Gastrocnemius medialis (tissue), 4 donors: ENCODE measurements at regions not wholly inside any gene's neighbourhood (a gene's known extent, or its start where the extent isn't known, plus 50 kb on each side); places are given as distances from the start of the nearest gene placed in this dataset.

ENCODE experiments used
- POLR2A ChIP-seq, 2 donors: fragments of 450-650 bp; IDR thresholded peaks; one replicate each; pipeline ENCODE4 v1.6.1; 2017; ENCODE audit warnings: antibody characterized with exemption in 2 of 2, mild to moderate bottlenecking in 2 of 2, moderate library complexity in 2 of 2
- TF ChIP-seq, protein P1 (sequence below), 5 experiments: fragments of 450-650 bp in 3 of 5; fragments of 200-600 bp in 2 of 5; sonication (generic) in 2 of 5; IDR thresholded peaks in 4 of 5; conservative IDR thresholded peaks in 1 of 5; 1 replicate in 4 of 5; 2 replicates in 1 of 5; pipeline ENCODE4 v1.5.1; 2016 to 2019; ENCODE audit warnings: antibody characterized with exemption in 5 of 5, mild to moderate bottlenecking in 3 of 5, moderate library complexity in 3 of 5

GRCh38 chr7:13099154-13099795, 411.8 kb downstream of the ARL4A start:
- TF ChIP-seq, protein P1, sequence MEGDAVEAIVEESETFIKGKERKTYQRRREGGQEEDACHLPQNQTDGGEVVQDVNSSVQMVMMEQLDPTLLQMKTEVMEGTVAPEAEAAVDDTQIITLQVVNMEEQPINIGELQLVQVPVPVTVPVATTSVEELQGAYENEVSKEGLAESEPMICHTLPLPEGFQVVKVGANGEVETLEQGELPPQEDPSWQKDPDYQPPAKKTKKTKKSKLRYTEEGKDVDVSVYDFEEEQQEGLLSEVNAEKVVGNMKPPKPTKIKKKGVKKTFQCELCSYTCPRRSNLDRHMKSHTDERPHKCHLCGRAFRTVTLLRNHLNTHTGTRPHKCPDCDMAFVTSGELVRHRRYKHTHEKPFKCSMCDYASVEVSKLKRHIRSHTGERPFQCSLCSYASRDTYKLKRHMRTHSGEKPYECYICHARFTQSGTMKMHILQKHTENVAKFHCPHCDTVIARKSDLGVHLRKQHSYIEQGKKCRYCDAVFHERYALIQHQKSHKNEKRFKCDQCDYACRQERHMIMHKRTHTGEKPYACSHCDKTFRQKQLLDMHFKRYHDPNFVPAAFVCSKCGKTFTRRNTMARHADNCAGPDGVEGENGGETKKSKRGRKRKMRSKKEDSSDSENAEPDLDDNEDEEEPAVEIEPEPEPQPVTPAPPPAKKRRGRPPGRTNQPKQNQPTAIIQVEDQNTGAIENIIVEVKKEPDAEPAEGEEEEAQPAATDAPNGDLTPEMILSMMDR (IDR thresholded peaks at IDR 0.05 in 4 of 5, conservative IDR thresholded peaks at IDR 0.05 in 1 of 5): no peak
- TF ChIP-seq POLR2A (IDR thresholded peaks at IDR 0.05): no peak
